ENCODE measurements at regions not wholly inside any gene's neighbourhood (a gene's known extent, or its start where the extent isn't known, plus 50 kb on each side); places are given as distances from the start of the nearest gene placed in this dataset.

GRCh38 chr9:16202914-16203728, 650.3 kb downstream of the CCDC171 start:
- DNase-seq: no peak

- no peak for DNase-seq
These were observed 651.1 kb downstream of the CCDC171 start for GRCh38 chr9:16203729-16204573.

- no peak for DNase-seq
These were observed 652.6 kb downstream of the CCDC171 start for GRCh38 chr9:16205455-16205854.

- DNase-seq: no peak
These were observed 653.7 kb downstream of the CCDC171 start for GRCh38 chr9:16206518-16206917.

GRCh38 chr9:16207161-16207560, 654.3 kb downstream of the CCDC171 start:
- no peak for DNase-seq

GRCh38 chr9:16210440-16210839, 657.6 kb downstream of the CCDC171 start:
- no peak for DNase-seq

- DNase-seq: no peak
These were observed 658.5 kb downstream of the BNC2 start for GRCh38 chr9:16211946-16212345.

- no peak for DNase-seq
These were observed 656.5 kb downstream of the BNC2 start for GRCh38 chr9:16213781-16214515.

GRCh38 chr9:16214677-16215352, 655.7 kb downstream of the BNC2 start:
- DNase-seq: no peak

- no peak for DNase-seq
These were observed 655.2 kb downstream of the BNC2 start for GRCh38 chr9:16215353-16215680.

- DNase-seq: no peak
These were observed 652.3 kb downstream of the BNC2 start for GRCh38 chr9:16217943-16218701.

- DNase-seq: no peak
These were observed 649.1 kb downstream of the BNC2 start for GRCh38 chr9:16221366-16221765.

GRCh38 chr9:16221822-16222547, 648.5 kb downstream of the BNC2 start:
- DNase-seq: no peak

GRCh38 chr9:16223074-16223871, 647.2 kb downstream of the BNC2 start:
- no peak for DNase-seq

GRCh38 chr9:16230731-16231130, 639.7 kb downstream of the BNC2 start:
- DNase-seq: no peak

GRCh38 chr9:16236311-16236710, 634.2 kb downstream of the BNC2 start:
- DNase-seq: no peak

GRCh38 chr9:16236882-16237281, 633.6 kb downstream of the BNC2 start:
- no peak for DNase-seq

GRCh38 chr9:16238623-16239138, 631.8 kb downstream of the BNC2 start:
- DNase-seq: no peak

- no peak for DNase-seq
These were observed 629.2 kb downstream of the BNC2 start for GRCh38 chr9:16241231-16241630.

- DNase-seq: no peak
These were observed 626.7 kb downstream of the BNC2 start for GRCh38 chr9:16243798-16244197.
